Osteoblast (primary cell): ENCODE measurements at regions not wholly inside any gene's neighbourhood (a gene's known extent, or its start where the extent isn't known, plus 50 kb on each side); places are given as distances from the start of the nearest gene placed in this dataset.

Experiments
- DNase-seq: peaks from one replicate; pipeline ENCODE4 v3.0.0; 2011; ENCODE audit warnings: low spot score, mixed read lengths; ENCODE audit not compliant: insufficient read length; ENCODE audit errors: missing footprints
- H2AFZ ChIP-seq: 2 replicates; pipeline ENCODE4 v1.6.0; 2011; ENCODE audit warnings: mild to moderate bottlenecking, low read length
- H3K27ac ChIP-seq: 2 replicates; pipeline ENCODE4 v1.5.1; 2011; ENCODE audit warnings: mild to moderate bottlenecking, low read depth, low read length, moderate library complexity
- H3K27me3 ChIP-seq: 2 replicates; pipeline ENCODE4 v1.6.0; 2012; ENCODE audit warnings: mild to moderate bottlenecking, control low read depth, inconsistent platforms, low read length, moderate library complexity; ENCODE audit not compliant: insufficient read depth
- H3K36me3 ChIP-seq: 2 replicates; pipeline ENCODE4 v1.5.1; 2011; ENCODE audit warnings: mild to moderate bottlenecking, low read length, control low read depth, moderate library complexity; ENCODE audit not compliant: insufficient read depth
- H3K4me1 ChIP-seq: 2 replicates; pipeline ENCODE4 v1.5.1; 2011; ENCODE audit warnings: mild to moderate bottlenecking, low read length, control low read depth, moderate library complexity; ENCODE audit not compliant: insufficient read depth
- H3K4me2 ChIP-seq: 2 replicates; pipeline ENCODE4 v1.6.0; 2011; ENCODE audit warnings: mild to moderate bottlenecking, low read length; ENCODE audit not compliant: insufficient read depth
- H3K4me3 ChIP-seq: fragments of 200-600 bp; sonication (generic); 3 replicates; pipeline ENCODE4 v1.5.1; 2012; ENCODE audit warnings: mild to moderate bottlenecking, low read length, inconsistent platforms; ENCODE audit not compliant: insufficient read depth
- H3K79me2 ChIP-seq: 2 replicates; pipeline ENCODE4 v1.6.0; 2012; ENCODE audit warnings: mild to moderate bottlenecking, low read length, control low read depth, inconsistent platforms; ENCODE audit not compliant: insufficient read depth
- H3K9me3 ChIP-seq: 2 replicates; pipeline ENCODE4 v1.5.1; 2011; ENCODE audit warnings: low read depth, low read length, control low read depth
- H4K20me1 ChIP-seq: 2 replicates; pipeline ENCODE4 v1.6.0; 2012; ENCODE audit warnings: mild to moderate bottlenecking, low read length, control low read depth; ENCODE audit not compliant: insufficient read depth
- TF ChIP-seq, protein P1 (sequence below): IDR thresholded peaks from 2 replicates; pipeline ENCODE4 v1.5.1; 2011; ENCODE audit warnings: mild to moderate bottlenecking, low read depth, low read length, moderate library complexity; ENCODE audit errors: extremely low read depth

DNA sequence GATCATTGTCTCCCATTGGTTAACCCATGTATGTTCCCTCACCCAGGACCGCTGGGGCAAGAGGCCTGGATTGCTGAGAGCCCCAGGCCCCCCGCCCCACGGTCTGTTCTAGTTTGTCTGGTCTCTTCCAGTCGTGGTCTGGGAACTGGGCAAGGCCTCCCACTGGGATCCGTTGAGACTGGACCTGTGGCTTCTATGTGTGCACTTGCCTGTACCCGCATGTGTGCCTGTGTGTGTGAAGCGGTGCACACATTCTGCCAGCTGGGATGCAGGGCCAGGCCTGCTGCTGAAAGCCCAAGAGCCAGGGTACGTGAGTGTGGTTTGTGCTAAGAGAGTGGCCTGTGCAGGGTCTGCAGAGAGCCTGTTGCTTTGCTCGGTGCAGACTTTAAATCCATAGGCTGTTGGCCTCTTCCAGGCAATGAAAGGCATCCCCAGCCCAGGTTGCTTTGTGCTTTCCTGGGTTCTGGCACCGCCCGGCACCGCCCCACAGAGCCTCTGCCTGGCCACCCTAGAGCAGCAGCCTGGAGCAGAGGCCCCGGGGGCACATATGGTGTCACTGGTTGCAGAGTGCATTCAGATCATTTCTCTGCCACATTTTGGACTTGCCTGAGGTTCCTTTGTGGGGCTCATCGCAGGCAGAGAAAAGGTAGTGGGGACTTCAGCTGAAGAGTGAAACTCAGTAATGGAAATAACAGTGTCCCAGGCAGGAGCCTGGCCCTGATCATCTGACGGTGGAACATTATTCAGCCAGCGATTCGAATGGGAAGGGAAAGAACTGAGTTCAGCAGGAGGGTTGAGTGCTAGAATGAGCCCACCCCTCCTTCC, 215.5 kb downstream of the GLRX3 start:
- Histone ChIP-seq H3K36me3 (no peaks in the 10 kb centered on the region), H3K4me3 (no peak overlapping the region), H3K27me3 (no peaks in the 10 kb centered on the region), H4K20me1 (no peaks in the 10 kb centered on the region), H3K27ac (no peak overlapping the region), H3K4me2 (no peak overlapping the region), H3K79me2 (no peaks in the 10 kb centered on the region), H2AFZ (no peak overlapping the region), H3K4me1 (no peaks in the 10 kb centered on the region), H3K9me3 (peaks cover 3% of the 10 kb centered on the region)
- TF ChIP-seq, protein P1, sequence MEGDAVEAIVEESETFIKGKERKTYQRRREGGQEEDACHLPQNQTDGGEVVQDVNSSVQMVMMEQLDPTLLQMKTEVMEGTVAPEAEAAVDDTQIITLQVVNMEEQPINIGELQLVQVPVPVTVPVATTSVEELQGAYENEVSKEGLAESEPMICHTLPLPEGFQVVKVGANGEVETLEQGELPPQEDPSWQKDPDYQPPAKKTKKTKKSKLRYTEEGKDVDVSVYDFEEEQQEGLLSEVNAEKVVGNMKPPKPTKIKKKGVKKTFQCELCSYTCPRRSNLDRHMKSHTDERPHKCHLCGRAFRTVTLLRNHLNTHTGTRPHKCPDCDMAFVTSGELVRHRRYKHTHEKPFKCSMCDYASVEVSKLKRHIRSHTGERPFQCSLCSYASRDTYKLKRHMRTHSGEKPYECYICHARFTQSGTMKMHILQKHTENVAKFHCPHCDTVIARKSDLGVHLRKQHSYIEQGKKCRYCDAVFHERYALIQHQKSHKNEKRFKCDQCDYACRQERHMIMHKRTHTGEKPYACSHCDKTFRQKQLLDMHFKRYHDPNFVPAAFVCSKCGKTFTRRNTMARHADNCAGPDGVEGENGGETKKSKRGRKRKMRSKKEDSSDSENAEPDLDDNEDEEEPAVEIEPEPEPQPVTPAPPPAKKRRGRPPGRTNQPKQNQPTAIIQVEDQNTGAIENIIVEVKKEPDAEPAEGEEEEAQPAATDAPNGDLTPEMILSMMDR: no peak
- DNase-seq: no peak

DNA sequence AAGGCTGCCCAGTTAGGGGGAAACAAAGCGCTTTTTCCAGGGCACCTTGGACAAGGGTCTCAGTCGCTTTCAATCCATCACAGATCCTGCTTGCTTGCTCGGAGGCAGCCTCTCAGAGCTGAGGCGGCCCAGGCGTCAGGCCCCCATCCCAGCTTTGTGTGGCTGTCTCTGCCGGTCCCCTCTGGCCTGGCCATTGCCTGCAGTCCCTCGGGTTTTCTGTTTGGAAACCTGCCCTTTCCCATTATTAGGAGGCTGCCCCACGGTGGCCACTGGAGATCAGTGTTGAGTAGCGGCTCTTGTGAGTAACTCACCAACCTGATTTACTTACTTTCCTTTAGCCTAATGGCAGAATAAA, 216.1 kb downstream of the GLRX3 start:
- H3K4me3 ChIP-seq: no peak overlapping the region
- TF ChIP-seq, protein P1: no peak
- no peaks in the 10 kb centered on the region for H3K79me2 ChIP-seq
- H3K9me3 ChIP-seq: peaks cover 3% of the 10 kb centered on the region
- H3K4me1 ChIP-seq: no peaks in the 10 kb centered on the region
- no peaks in the 10 kb centered on the region for H4K20me1 ChIP-seq
- no peaks in the 10 kb centered on the region for H3K27me3 ChIP-seq
- DNase-seq: no peak
- H3K36me3 ChIP-seq: no peaks in the 10 kb centered on the region
- no peak overlapping the region for H2AFZ ChIP-seq
- no peak overlapping the region for H3K27ac ChIP-seq
- no peak overlapping the region for H3K4me2 ChIP-seq

DNA sequence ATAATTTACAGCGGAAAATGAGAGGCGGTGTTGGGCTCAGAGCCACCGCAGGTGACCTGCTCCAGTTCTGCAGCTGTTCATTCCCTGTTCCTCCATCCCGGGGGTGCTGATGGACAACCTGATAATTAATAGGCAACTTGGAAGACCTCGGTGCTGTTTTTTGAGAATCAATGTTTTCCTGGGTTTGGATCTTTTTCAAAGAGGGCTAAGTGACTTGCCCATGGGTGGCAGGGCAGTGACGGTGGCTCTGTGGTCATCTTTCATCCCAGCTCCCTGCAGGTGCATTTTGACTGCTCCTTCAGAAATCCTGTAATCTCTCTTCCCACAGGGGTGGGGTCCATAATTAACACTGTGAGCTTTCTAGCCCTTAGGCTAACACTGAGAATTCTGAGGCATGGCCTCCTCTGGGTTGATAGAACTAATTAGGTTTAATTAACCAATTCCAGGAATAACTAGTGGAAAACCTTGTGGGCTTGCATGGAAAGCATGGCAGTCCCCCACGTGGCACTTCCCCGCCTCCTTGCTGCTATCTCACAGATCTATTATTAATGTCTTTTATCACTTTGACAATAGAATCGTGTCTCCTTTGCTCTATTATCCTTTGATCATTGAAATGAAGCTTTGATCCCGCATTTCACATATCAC, 217.9 kb downstream of the GLRX3 start:
- peak; percentile 62 for DNase-seq
- no peaks in the 10 kb centered on the region for H3K4me1 ChIP-seq

DNA sequence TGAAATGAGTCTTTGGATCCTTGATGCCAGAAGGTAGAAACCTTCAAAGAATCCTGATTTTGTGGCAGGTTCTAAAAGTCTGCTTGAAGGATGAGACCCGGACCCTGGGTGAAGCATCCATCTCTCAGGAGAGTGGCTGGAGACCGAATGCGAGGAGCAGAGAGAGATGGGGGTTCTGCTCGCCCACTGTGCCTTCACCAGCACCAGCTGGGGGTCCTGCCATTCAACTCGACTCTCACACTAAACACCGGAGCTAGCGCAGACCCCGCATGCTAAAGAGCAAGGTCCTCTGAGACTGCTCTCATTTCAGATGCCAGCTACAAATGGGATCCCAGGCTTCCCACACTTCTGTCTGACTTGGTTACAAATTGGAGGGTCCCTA, 218.4 kb downstream of the GLRX3 start:
- Histone ChIP-seq H3K9me3 (peaks cover 3% of the 10 kb centered on the region), H3K4me3 (no peak overlapping the region), H3K79me2 (no peaks in the 10 kb centered on the region), H2AFZ (no peak overlapping the region), H3K4me1 (no peaks in the 10 kb centered on the region), H3K4me2 (no peak overlapping the region), H3K36me3 (no peaks in the 10 kb centered on the region), H4K20me1 (no peaks in the 10 kb centered on the region), H3K27ac (no peak overlapping the region), H3K27me3 (no peaks in the 10 kb centered on the region)
- TF ChIP-seq, protein P1: no peak
- no peak for DNase-seq

More for the DNA sequence above, 217.9 kb downstream of the GLRX3 start:
- TF ChIP-seq, protein P1: no peak
- Histone ChIP-seq H2AFZ (no peak overlapping the region), H3K4me3 (no peak overlapping the region), H3K27ac (no peak overlapping the region), H3K9me3 (peaks cover 3% of the 10 kb centered on the region), H3K4me2 (no peak overlapping the region), H3K27me3 (no peaks in the 10 kb centered on the region), H3K79me2 (no peaks in the 10 kb centered on the region), H3K36me3 (no peaks in the 10 kb centered on the region), H4K20me1 (no peaks in the 10 kb centered on the region)
